GM12891 (cell line): ENCODE measurements at regions not wholly inside any gene's neighbourhood (a gene's known extent, or its start where the extent isn't known, plus 50 kb on each side); places are given as distances from the start of the nearest gene placed in this dataset.

Source experiments
- DNase-seq: peaks from one replicate; pipeline ENCODE4 v3.0.0; 2011; ENCODE audit warnings: low spot score; ENCODE audit not compliant: insufficient read length
- FAIRE-seq: peaks from 2 replicates; lab custom pipeline; 2011; peaks lifted over from hg19 to GRCh38; lab: Jason Lieb, UNC
- PAX5 ChIP-seq: IDR thresholded peaks from 2 replicates; pipeline ENCODE4 v1.6.1; 2011; ENCODE audit warnings: low read length, moderate library complexity, mild to moderate bottlenecking; ENCODE audit not compliant: insufficient read depth, severe bottlenecking
- POLR2A ChIP-seq: IDR thresholded peaks from 2 replicates; pipeline ENCODE4 v1.6.1; 2011; ENCODE audit warnings: low read depth, low read length, control low read depth
- POLR2AphosphoS5 ChIP-seq: IDR thresholded peaks from 2 replicates; pipeline ENCODE4 v1.6.1; 2011; ENCODE audit warnings: low read depth, low read length, control low read depth
- POU2F2 ChIP-seq: IDR thresholded peaks from 2 replicates; pipeline ENCODE4 v1.6.1; 2011; ENCODE audit warnings: low read depth, mild to moderate bottlenecking, control low read depth, low read length, moderate library complexity
- SPI1 ChIP-seq: IDR thresholded peaks from 2 replicates; pipeline ENCODE4 v1.6.1; 2011; ENCODE audit warnings: low read depth, low read length, control low read depth
- TAF1 ChIP-seq: IDR thresholded peaks from 2 replicates; pipeline ENCODE4 v1.6.1; 2011; ENCODE audit warnings: low read depth, low read length, control low read depth

GRCh38 chr10:47186941-47187340 is 113.1 kb upstream of the GDF10 start:
- FAIRE-seq (no peak), DNase-seq (no peak)
- TF ChIP-seq POU2F2 (no peak), PAX5 (no peak), SPI1 (no peak), POLR2AphosphoS5 (no peak), TAF1 (no peak), POLR2A (no peak)

GRCh38 chr10:47187592-47187991 is 112.4 kb upstream of the GDF10 start:
- DNase-seq (no peak), FAIRE-seq (no peak)
- TF ChIP-seq POU2F2 = no peak
- TF ChIP-seq POLR2AphosphoS5 = no peak
- TF ChIP-seq SPI1 = no peak
- TF ChIP-seq PAX5 = no peak
- no peak for TF ChIP-seq POLR2A
- no peak for TF ChIP-seq TAF1

GRCh38 chr10:47188156-47188555 is 111.8 kb upstream of the GDF10 start:
- no peak for FAIRE-seq
- TF ChIP-seq TAF1 (no peak), PAX5 (no peak), POLR2AphosphoS5 (no peak), POU2F2 (no peak), SPI1 (no peak), POLR2A (no peak)
- no peak for DNase-seq

- FAIRE-seq (no peak), DNase-seq (no peak)
- TF ChIP-seq POLR2A = no peak
- TF ChIP-seq POLR2AphosphoS5 = no peak
- no peak for TF ChIP-seq SPI1
- TF ChIP-seq PAX5 = no peak
- no peak for TF ChIP-seq POU2F2
- no peak for TF ChIP-seq TAF1
Observed at GRCh38 chr10:47189802-47190201, 110.2 kb upstream of the GDF10 start.

DNA sequence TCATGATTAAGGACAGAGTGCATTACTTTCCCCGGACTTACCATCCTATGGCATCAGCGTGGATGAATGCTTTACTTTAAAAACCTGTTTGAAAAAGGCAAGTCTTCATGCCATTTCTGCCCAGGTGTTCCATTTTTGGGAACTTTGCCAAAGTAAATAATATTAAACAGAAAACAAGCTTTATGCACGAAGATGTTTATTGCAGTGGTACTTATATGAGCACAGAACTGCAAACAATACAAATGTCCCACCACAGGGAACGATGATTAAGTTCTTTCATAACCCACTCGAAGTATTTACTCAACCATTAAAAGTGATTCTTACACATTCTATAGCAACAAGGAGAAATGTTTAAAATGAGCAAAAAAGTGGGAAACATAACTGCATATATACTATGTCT is 109.7 kb upstream of the GDF10 start:
- no peak for FAIRE-seq

GRCh38 chr10:47190802-47191450 is 109.1 kb upstream of the GDF10 start:
- TF ChIP-seq SPI1 = no peak
- TF ChIP-seq POLR2A = no peak
- TF ChIP-seq PAX5 = no peak
- TF ChIP-seq TAF1 = no peak
- no peak for TF ChIP-seq POU2F2
- TF ChIP-seq POLR2AphosphoS5 = no peak
- DNase-seq (no peak), FAIRE-seq (no peak)

More for the DNA sequence above, 109.7 kb upstream of the GDF10 start:
- no peak for TF ChIP-seq POU2F2
- TF ChIP-seq POLR2A = no peak
- no peak for TF ChIP-seq PAX5
- TF ChIP-seq POLR2AphosphoS5 = no peak
- TF ChIP-seq TAF1 = no peak
- TF ChIP-seq SPI1 = no peak
- DNase-seq = no peak

GRCh38 chr10:47192273-47192672 is 107.7 kb upstream of the GDF10 start:
- no peak for FAIRE-seq
- no peak for DNase-seq
- TF ChIP-seq TAF1 = no peak
- no peak for TF ChIP-seq POU2F2
- TF ChIP-seq POLR2A = no peak

DNA sequence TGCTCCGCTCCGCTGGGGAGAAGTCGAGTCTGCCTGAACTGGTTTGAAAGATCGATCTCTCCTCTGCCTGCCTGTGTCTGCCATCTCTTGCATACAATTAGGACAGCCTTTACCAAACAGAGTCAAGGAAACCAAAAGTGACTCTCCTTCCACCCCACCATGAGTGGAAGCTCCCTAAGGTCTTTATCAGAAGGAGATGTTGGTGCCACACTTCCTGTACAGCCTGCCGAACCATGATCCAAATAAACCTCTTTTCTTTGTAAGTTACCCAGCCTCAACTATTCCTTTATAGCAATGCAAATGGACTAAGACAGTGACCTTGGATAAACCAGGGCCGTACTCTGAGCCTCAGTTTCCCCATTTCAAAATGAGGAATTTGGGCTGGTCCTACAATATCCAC is 106.3 kb upstream of the GDF10 start:
- no peak for DNase-seq
- TF ChIP-seq TAF1 (no peak), POLR2A (no peak), PAX5 (no peak), SPI1 (no peak), POLR2AphosphoS5 (no peak), POU2F2 (no peak)

GRCh38 chr10:47195274-47195885 is 104.6 kb upstream of the GDF10 start:
- DNase-seq (no peak), FAIRE-seq (no peak)
- TF ChIP-seq POLR2AphosphoS5 (no peak), SPI1 (no peak), PAX5 (no peak), POLR2A (no peak), POU2F2 (no peak), TAF1 (no peak)

More for the DNA sequence above, 106.3 kb upstream of the GDF10 start:
- FAIRE-seq = no peak
